ENCODE measurements at regions not wholly inside any gene's neighbourhood (a gene's known extent, or its start where the extent isn't known, plus 50 kb on each side); places are given as distances from the start of the nearest gene placed in this dataset.

- no peak for TF ChIP-seq ZBTB40 (IDR thresholded peaks at IDR 0.05; ENCODE audit: borderline replicate concordance)
These were observed 804.5 kb upstream of the POU3F4 start (continued) for GRCh38 chrX:82703551-82703950.

- Histone ChIP-seq H3K9me3 (replicated peaks; ENCODE audit: control insufficient read depth, insufficient read depth, low read length) (no peaks in the 10 kb centered on the region), H3K9ac (ENCODE audit: control insufficient read depth, insufficient read depth, low read length) (no peak overlapping the region), H3K4me1 (ENCODE audit: control insufficient read depth, insufficient read depth, low read length) (no peaks in the 10 kb centered on the region), H3K4me2 (ENCODE audit: control insufficient read depth, insufficient read depth) (no peak overlapping the region), H3K4me3 (no peak overlapping the region), H4K20me1 (ENCODE audit: control insufficient read depth, insufficient read depth) (no peaks in the 10 kb centered on the region), H3K79me2 (ENCODE audit: control insufficient read depth, insufficient read depth, low read length) (no peaks in the 10 kb centered on the region), H3K27me3 (replicated peaks in 1 of 2; ENCODE audit: control insufficient read depth in 2 of 2, insufficient read depth in 2 of 2, low read length in 1 of 2) (no peaks in the 10 kb centered on the region), H3K27ac (ENCODE audit: control insufficient read depth, insufficient read depth) (no peak overlapping the region), H3K36me3 (ENCODE audit: control insufficient read depth in 2 of 2, insufficient read depth in 2 of 2, low read length in 1 of 2) (no peaks in the 10 kb centered on the region), H2AFZ (ENCODE audit: control insufficient read depth, low read depth, low read length) (no peak overlapping the region)
- in situ Hi-C loops (cut with MboI), result no loop called here
- TF ChIP-seq FOS (IDR thresholded peaks at IDR 0.05; ENCODE audit: borderline replicate concordance, extremely low read depth, insufficient read length), result no peak
- TF ChIP-seq ZNF622 (IDR thresholded peaks at IDR 0.05), result no peak
- no peak for TF ChIP-seq SP1 (IDR thresholded peaks at IDR 0.05; ENCODE audit: low read depth, low read length)
- no peak for TF ChIP-seq ZNF384 (IDR thresholded peaks at IDR 0.05; ENCODE audit: borderline replicate concordance, low read depth, low read length)
- TF ChIP-seq SUZ12 (IDR thresholded peaks at IDR 0.05; ENCODE audit: unreplicated experiment), result no peak
- no peak for TF ChIP-seq KLF5 (IDR thresholded peaks at IDR 0.05; ENCODE audit: partially characterized antibody)
- TF ChIP-seq ATF3 (IDR thresholded peaks at IDR 0.05; ENCODE audit: borderline replicate concordance, extremely low read depth, low read depth, low read length), result no peak
- no peak for TF ChIP-seq BCLAF1 (IDR thresholded peaks at IDR 0.05)
- no peak for TF ChIP-seq GATAD2B (conservative IDR thresholded peaks at IDR 0.05; ENCODE audit: low read depth)
- TF ChIP-seq NR2C1 (IDR thresholded peaks at IDR 0.05), result no peak
- intact Hi-C loops (cut with micrococcal nuclease; ENCODE audit: unreplicated experiment), result no loop called here
- POLR2A ChIA-PET, result no interaction called here
- BruUV-seq (replicated peaks), result no TSS peak
- 17% methylated on average over 4 of the region's 4 CpGs for WGBS (ENCODE audit: insufficient coverage, insufficient replicate concordance, low lambda C conversion rate, missing lambda C conversion rate)
- ATAC-seq, result no peak
- no peak for FAIRE-seq
- CTCF ChIA-PET, result interaction anchor here (1.7 kb wide), 1 partner anchor 9 kb away, joined by 5 read pairs; no protein-coding TSS in a partner anchor
- DNase-seq (ENCODE audit: low read depth, low spot score), result no peak
- SMC1A ChIA-PET (ENCODE audit: uncharacterized antibody, unreplicated experiment), result interaction anchor here (1.6 kb wide), 2 partner anchors 9 to 11 kb away, joined by 4 to 5 read pairs; no protein-coding TSS in a partner anchor
- RAD21 ChIA-PET (ENCODE audit: unreplicated experiment), result no interaction called here
These were observed 796.6 kb upstream of the POU3F4 start for GRCh38 chrX:82711457-82711856.
